ENCODE measurements at regions not wholly inside any gene's neighbourhood (a gene's known extent, or its start where the extent isn't known, plus 50 kb on each side); places are given as distances from the start of the nearest gene placed in this dataset.

DNA sequence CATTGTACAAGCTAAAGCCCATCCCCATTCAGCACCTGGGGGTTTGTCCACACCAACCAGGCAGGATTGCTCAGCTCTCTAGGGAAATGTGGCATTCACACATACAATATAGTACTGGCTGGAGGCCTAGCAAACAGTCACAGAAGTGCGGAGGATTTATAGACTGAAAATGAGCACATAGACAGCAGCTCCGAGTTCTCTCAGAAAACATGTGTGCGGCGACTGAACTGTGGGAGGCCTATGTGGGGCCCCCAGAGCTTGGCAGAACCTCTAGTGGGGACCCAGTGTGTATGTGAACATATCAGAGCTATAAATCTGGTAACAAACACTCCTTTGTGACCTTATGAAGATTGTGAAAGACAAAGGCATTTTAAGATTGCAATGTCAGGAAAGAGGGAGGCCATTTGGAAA, 431.1 kb downstream of the DTWD2 start:
- no peak overlapping the region for H3K27ac Mint-ChIP-seq
- H3K4me3 Mint-ChIP-seq: no peak overlapping the region
- CTCF ChIA-PET: no interaction called here
- POLR2A ChIA-PET: no interaction called here
- H3K4me1 Mint-ChIP-seq: peaks cover 25% of the 10 kb centered on the region
- DNase-seq (ENCODE audit: low spot score) (no peak), ATAC-seq (no peak)
- no peak for TF ChIP-seq SMAD3 (CRISPR knock-in tag; IDR thresholded peaks at IDR 0.05; ENCODE audit: borderline replicate concordance)
- TF ChIP-seq, protein P1, sequence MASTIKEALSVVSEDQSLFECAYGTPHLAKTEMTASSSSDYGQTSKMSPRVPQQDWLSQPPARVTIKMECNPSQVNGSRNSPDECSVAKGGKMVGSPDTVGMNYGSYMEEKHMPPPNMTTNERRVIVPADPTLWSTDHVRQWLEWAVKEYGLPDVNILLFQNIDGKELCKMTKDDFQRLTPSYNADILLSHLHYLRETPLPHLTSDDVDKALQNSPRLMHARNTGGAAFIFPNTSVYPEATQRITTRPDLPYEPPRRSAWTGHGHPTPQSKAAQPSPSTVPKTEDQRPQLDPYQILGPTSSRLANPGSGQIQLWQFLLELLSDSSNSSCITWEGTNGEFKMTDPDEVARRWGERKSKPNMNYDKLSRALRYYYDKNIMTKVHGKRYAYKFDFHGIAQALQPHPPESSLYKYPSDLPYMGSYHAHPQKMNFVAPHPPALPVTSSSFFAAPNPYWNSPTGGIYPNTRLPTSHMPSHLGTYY (CRISPR knock-in tag; IDR thresholded peaks at IDR 0.05): no peak
- TF ChIP-seq CREM (CRISPR knock-in tag; IDR thresholded peaks at IDR 0.05): no peak
- no peak for TF ChIP-seq ZNF317 (CRISPR knock-in tag; IDR thresholded peaks at IDR 0.05; ENCODE audit: borderline replicate concordance, low read depth)
- no peak for TF ChIP-seq NR1H2 (CRISPR knock-in tag; IDR thresholded peaks at IDR 0.05)
- no peak for TF ChIP-seq SMAD4 (CRISPR knock-in tag; IDR thresholded peaks at IDR 0.05)
- no peak for TF ChIP-seq IRF2 (CRISPR knock-in tag; IDR thresholded peaks at IDR 0.05; ENCODE audit: borderline replicate concordance, low read depth)
- TF ChIP-seq, protein P2, sequence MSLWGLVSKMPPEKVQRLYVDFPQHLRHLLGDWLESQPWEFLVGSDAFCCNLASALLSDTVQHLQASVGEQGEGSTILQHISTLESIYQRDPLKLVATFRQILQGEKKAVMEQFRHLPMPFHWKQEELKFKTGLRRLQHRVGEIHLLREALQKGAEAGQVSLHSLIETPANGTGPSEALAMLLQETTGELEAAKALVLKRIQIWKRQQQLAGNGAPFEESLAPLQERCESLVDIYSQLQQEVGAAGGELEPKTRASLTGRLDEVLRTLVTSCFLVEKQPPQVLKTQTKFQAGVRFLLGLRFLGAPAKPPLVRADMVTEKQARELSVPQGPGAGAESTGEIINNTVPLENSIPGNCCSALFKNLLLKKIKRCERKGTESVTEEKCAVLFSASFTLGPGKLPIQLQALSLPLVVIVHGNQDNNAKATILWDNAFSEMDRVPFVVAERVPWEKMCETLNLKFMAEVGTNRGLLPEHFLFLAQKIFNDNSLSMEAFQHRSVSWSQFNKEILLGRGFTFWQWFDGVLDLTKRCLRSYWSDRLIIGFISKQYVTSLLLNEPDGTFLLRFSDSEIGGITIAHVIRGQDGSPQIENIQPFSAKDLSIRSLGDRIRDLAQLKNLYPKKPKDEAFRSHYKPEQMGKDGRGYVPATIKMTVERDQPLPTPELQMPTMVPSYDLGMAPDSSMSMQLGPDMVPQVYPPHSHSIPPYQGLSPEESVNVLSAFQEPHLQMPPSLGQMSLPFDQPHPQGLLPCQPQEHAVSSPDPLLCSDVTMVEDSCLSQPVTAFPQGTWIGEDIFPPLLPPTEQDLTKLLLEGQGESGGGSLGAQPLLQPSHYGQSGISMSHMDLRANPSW (CRISPR knock-in tag; conservative IDR thresholded peaks at IDR 0.05; ENCODE audit: low read depth): no peak
- no peaks in the 10 kb centered on the region for H3K27me3 Mint-ChIP-seq (ENCODE audit: low read depth)
- no peaks in the 10 kb centered on the region for H3K36me3 Mint-ChIP-seq
- H3K9me3 Mint-ChIP-seq: no peaks in the 10 kb centered on the region

DNA sequence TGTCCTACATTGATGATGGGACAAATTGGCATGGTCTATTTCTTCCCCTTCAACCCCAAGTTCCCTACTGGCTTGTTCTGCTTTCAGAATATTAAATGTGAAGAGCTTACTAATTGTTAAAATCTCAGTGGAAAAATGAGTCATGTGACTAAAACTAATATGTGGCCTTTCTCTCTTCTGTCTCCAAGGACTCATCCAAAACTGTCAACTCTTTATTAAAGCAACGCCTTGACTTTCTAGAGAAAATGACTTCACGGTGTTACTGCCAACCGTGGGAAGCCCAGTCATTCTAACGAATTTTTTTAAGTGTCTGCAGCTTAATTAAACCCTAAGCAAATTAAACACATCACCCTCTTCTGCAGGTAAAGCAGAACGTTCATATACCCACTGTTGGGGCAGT, 431.6 kb downstream of the DTWD2 start:
- Mint-ChIP-seq H3K27me3 (ENCODE audit: low read depth) (no peaks in the 10 kb centered on the region), H3K27ac (no peak overlapping the region), H3K36me3 (no peaks in the 10 kb centered on the region), H3K4me1 (peaks cover 25% of the 10 kb centered on the region), H3K9me3 (no peaks in the 10 kb centered on the region), H3K4me3 (no peak overlapping the region)
- POLR2A ChIA-PET: no interaction called here
- CTCF ChIA-PET: no interaction called here
- ATAC-seq (no peak), DNase-seq (ENCODE audit: low spot score) (no peak)
- TF ChIP-seq, protein P3, sequence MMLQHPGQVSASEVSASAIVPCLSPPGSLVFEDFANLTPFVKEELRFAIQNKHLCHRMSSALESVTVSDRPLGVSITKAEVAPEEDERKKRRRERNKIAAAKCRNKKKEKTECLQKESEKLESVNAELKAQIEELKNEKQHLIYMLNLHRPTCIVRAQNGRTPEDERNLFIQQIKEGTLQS (CRISPR knock-in tag; conservative IDR thresholded peaks at IDR 0.05): no peak
- TF ChIP-seq SMAD4 (CRISPR knock-in tag; IDR thresholded peaks at IDR 0.05) (no peak), MYBL2 (CRISPR knock-in tag; IDR thresholded peaks at IDR 0.05) (no peak), FOXK1 (CRISPR knock-in tag; IDR thresholded peaks at IDR 0.05) (no peak), ZNF416 (CRISPR knock-in tag; IDR thresholded peaks at IDR 0.05) (no peak), JUN (CRISPR knock-in tag; IDR thresholded peaks at IDR 0.05) (no peak)
- TF ChIP-seq, protein P4, sequence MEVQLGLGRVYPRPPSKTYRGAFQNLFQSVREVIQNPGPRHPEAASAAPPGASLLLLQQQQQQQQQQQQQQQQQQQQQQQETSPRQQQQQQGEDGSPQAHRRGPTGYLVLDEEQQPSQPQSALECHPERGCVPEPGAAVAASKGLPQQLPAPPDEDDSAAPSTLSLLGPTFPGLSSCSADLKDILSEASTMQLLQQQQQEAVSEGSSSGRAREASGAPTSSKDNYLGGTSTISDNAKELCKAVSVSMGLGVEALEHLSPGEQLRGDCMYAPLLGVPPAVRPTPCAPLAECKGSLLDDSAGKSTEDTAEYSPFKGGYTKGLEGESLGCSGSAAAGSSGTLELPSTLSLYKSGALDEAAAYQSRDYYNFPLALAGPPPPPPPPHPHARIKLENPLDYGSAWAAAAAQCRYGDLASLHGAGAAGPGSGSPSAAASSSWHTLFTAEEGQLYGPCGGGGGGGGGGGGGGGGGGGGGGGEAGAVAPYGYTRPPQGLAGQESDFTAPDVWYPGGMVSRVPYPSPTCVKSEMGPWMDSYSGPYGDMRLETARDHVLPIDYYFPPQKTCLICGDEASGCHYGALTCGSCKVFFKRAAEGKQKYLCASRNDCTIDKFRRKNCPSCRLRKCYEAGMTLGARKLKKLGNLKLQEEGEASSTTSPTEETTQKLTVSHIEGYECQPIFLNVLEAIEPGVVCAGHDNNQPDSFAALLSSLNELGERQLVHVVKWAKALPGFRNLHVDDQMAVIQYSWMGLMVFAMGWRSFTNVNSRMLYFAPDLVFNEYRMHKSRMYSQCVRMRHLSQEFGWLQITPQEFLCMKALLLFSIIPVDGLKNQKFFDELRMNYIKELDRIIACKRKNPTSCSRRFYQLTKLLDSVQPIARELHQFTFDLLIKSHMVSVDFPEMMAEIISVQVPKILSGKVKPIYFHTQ (CRISPR knock-in tag; IDR thresholded peaks at IDR 0.05): no peak
- TF ChIP-seq, protein P5, sequence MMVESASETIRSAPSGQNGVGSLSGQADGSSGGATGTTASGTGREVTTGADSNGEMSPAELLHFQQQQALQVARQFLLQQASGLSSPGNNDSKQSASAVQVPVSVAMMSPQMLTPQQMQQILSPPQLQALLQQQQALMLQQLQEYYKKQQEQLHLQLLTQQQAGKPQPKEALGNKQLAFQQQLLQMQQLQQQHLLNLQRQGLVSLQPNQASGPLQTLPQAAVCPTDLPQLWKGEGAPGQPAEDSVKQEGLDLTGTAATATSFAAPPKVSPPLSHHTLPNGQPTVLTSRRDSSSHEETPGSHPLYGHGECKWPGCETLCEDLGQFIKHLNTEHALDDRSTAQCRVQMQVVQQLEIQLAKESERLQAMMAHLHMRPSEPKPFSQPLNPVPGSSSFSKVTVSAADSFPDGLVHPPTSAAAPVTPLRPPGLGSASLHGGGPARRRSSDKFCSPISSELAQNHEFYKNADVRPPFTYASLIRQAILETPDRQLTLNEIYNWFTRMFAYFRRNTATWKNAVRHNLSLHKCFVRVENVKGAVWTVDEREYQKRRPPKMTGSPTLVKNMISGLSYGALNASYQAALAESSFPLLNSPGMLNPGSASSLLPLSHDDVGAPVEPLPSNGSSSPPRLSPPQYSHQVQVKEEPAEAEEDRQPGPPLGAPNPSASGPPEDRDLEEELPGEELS (CRISPR knock-in tag; IDR thresholded peaks at IDR 0.05): no peak
- TF ChIP-seq, protein P6, sequence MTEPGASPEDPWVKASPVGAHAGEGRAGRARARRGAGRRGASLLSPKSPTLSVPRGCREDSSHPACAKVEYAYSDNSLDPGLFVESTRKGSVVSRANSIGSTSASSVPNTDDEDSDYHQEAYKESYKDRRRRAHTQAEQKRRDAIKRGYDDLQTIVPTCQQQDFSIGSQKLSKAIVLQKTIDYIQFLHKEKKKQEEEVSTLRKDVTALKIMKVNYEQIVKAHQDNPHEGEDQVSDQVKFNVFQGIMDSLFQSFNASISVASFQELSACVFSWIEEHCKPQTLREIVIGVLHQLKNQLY (CRISPR knock-in tag; IDR thresholded peaks at IDR 0.05): no peak
- TF ChIP-seq, protein P7, sequence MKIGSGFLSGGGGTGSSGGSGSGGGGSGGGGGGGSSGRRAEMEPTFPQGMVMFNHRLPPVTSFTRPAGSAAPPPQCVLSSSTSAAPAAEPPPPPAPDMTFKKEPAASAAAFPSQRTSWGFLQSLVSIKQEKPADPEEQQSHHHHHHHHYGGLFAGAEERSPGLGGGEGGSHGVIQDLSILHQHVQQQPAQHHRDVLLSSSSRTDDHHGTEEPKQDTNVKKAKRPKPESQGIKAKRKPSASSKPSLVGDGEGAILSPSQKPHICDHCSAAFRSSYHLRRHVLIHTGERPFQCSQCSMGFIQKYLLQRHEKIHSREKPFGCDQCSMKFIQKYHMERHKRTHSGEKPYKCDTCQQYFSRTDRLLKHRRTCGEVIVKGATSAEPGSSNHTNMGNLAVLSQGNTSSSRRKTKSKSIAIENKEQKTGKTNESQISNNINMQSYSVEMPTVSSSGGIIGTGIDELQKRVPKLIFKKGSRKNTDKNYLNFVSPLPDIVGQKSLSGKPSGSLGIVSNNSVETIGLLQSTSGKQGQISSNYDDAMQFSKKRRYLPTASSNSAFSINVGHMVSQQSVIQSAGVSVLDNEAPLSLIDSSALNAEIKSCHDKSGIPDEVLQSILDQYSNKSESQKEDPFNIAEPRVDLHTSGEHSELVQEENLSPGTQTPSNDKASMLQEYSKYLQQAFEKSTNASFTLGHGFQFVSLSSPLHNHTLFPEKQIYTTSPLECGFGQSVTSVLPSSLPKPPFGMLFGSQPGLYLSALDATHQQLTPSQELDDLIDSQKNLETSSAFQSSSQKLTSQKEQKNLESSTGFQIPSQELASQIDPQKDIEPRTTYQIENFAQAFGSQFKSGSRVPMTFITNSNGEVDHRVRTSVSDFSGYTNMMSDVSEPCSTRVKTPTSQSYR (CRISPR knock-in tag; IDR thresholded peaks at IDR 0.05): no peak
- TF ChIP-seq, protein P8, sequence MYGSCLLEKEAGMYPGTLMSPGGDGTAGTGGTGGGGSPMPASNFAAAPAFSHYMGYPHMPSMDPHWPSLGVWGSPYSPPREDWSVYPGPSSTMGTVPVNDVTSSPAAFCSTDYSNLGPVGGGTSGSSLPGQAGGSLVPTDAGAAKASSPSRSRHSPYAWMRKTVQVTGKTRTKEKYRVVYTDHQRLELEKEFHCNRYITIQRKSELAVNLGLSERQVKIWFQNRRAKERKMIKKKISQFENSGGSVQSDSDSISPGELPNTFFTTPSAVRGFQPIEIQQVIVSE (CRISPR knock-in tag; IDR thresholded peaks at IDR 0.05; ENCODE audit: borderline replicate concordance): no peak
- TF ChIP-seq, protein P9, sequence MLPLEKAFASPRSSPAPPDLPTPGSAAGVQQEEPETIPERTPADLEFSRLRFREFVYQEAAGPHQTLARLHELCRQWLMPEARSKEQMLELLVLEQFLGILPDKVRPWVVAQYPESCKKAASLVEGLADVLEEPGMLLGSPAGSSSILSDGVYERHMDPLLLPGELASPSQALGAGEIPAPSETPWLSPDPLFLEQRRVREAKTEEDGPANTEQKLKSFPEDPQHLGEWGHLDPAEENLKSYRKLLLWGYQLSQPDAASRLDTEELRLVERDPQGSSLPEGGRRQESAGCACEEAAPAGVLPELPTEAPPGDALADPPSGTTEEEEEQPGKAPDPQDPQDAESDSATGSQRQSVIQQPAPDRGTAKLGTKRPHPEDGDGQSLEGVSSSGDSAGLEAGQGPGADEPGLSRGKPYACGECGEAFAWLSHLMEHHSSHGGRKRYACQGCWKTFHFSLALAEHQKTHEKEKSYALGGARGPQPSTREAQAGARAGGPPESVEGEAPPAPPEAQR (CRISPR knock-in tag; IDR thresholded peaks at IDR 0.05): no peak
- TF ChIP-seq, protein P10, sequence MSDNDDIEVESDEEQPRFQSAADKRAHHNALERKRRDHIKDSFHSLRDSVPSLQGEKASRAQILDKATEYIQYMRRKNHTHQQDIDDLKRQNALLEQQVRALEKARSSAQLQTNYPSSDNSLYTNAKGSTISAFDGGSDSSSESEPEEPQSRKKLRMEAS (CRISPR knock-in tag; IDR thresholded peaks at IDR 0.05): no peak
